A549 (cell line): ENCODE measurements at regions not wholly inside any gene's neighbourhood (a gene's known extent, or its start where the extent isn't known, plus 50 kb on each side); places are given as distances from the start of the nearest gene placed in this dataset.

Experiments
- ATAC-seq, 2 experiments: fragments of 200-7000 bp in 1 of 2; fragments of >200 bp in 1 of 2; cut with Nextera tagmentation in 1 of 2; cut with Tn5 transposase in 1 of 2; 3 replicates each; pipeline versions ENCODE4 v1.8.0 to v1.9.1; 2018 to 2020; ENCODE audit warnings: mild to moderate bottlenecking in 1 of 2, moderate library complexity in 1 of 2
- CTCF ChIA-PET: fragments of 300-600 bp; sonication (Branson Sonifier 250); formaldehyde crosslinking; extraction: SDS; loops from one replicate; lab custom pipeline; 2021; ENCODE audit warnings: antibody characterized with exemption, inconsistent platforms; lab: Yijun Ruan, JAX
- POLR2A ChIA-PET: fragments of 350-600 bp; formaldehyde crosslinking; extraction: SDS; loops from one replicate; lab custom pipeline; 2021; ENCODE audit warnings: antibody characterized with exemption, inconsistent platforms; lab: Yijun Ruan, JAX
- DNase-seq, 2 experiments: peaks; one replicate each; pipeline versions ENCODE4 v3.0.0 to v3.0.0-alpha.2; 2011 to 2016; ENCODE audit warnings: low read depth in 1 of 2, low spot score in 1 of 2
- FAIRE-seq: peaks from 2 replicates; lab custom pipeline; 2011; peaks lifted over from hg19 to GRCh38; lab: Jason Lieb, UNC
- H3K27ac ChIP-seq, 2 experiments: fragments of >200 bp; sonication (Bioruptor Twin); formaldehyde crosslinking; 3 replicates each; pipeline ENCODE4 v1.5.1; 2016 to 2017
- H3K4me1 ChIP-seq: fragments of >200 bp; sonication (Bioruptor Twin); formaldehyde crosslinking; 3 replicates; pipeline ENCODE4 v1.6.1; 2016
- H3K4me2 ChIP-seq: fragments of >200 bp; sonication (Bioruptor Twin); formaldehyde crosslinking; 3 replicates; pipeline ENCODE4 v1.6.1; 2016
- H3K4me3 ChIP-seq: fragments of >200 bp; sonication (Bioruptor Twin); formaldehyde crosslinking; 3 replicates; pipeline ENCODE4 v1.5.1; 2016
- H3K9me3 ChIP-seq: fragments of >200 bp; sonication (Bioruptor Twin); formaldehyde crosslinking; 3 replicates; pipeline ENCODE4 v1.6.1; 2016
- BHLHE40 ChIP-seq: IDR thresholded peaks from 2 replicates; pipeline ENCODE4 v1.6.1; 2012; ENCODE audit warnings: low read depth, low read length, inconsistent platforms
- CBX2 ChIP-seq: fragments of 200-600 bp; sonication (generic); IDR thresholded peaks from 2 replicates; pipeline ENCODE4 v1.6.1; 2016; ENCODE audit warnings: low read depth, mild to moderate bottlenecking, borderline replicate concordance
- CTCF ChIP-seq: fragments of >200 bp; sonication (Bioruptor Twin); formaldehyde crosslinking; IDR thresholded peaks from 3 replicates; pipeline ENCODE4 v1.5.1; 2016
- EHF ChIP-seq: fragments of 250-450 bp; sonication (Bioruptor Pico); IDR thresholded peaks from 2 replicates; pipeline ENCODE4 v1.5.0; 2020; ENCODE audit warnings: mild to moderate bottlenecking
- ESRRA ChIP-seq: fragments of 150-350 bp; IDR thresholded peaks from 2 replicates; pipeline ENCODE4 v1.6.1; 2014; ENCODE audit warnings: mild to moderate bottlenecking, low read length, borderline replicate concordance
- FOXS1 ChIP-seq: fragments of 250-450 bp; sonication (Bioruptor Pico); IDR thresholded peaks from 2 replicates; pipeline ENCODE4 v1.5.0; 2020; ENCODE audit warnings: mild to moderate bottlenecking, moderate library complexity
- HDAC2 ChIP-seq: fragments of 200-600 bp; sonication (generic); IDR thresholded peaks from 2 replicates; pipeline ENCODE4 v1.6.1; 2016
- HEYL ChIP-seq: fragments of 250-450 bp; sonication (Bioruptor Pico); IDR thresholded peaks from 2 replicates; pipeline ENCODE4 v1.8.0; 2021; ENCODE audit warnings: mild to moderate bottlenecking, moderate library complexity
- HOXA7 ChIP-seq: fragments of 250-450 bp; sonication (Bioruptor Pico); IDR thresholded peaks from 2 replicates; pipeline ENCODE4 v1.5.0; 2020; ENCODE audit warnings: mild to moderate bottlenecking, moderate library complexity
- HOXB13 ChIP-seq: fragments of 250-450 bp; sonication (Bioruptor Pico); IDR thresholded peaks from 2 replicates; pipeline ENCODE4 v1.5.0; 2020; ENCODE audit warnings: low read depth, mild to moderate bottlenecking, moderate library complexity
- HOXB5 ChIP-seq: fragments of 250-450 bp; sonication (Bioruptor Pico); IDR thresholded peaks from 2 replicates; pipeline ENCODE4 v1.5.0; 2020; ENCODE audit warnings: mild to moderate bottlenecking, moderate library complexity
- JUNB ChIP-seq: fragments of >200 bp; sonication (Bioruptor Twin); formaldehyde crosslinking; IDR thresholded peaks from 2 replicates; pipeline ENCODE4 v1.6.1; 2016
- KDM5A ChIP-seq: fragments of 200-600 bp; sonication (generic); IDR thresholded peaks from 2 replicates; pipeline ENCODE4 v1.6.1; 2016; ENCODE audit warnings: antibody characterized with exemption, mild to moderate bottlenecking
- MAZ ChIP-seq: fragments of 150-350 bp; IDR thresholded peaks from 2 replicates; pipeline ENCODE4 v1.6.1; 2014; ENCODE audit warnings: antibody characterized with exemption, low read depth, low read length, borderline replicate concordance
- MYC ChIP-seq: IDR thresholded peaks from 2 replicates; pipeline ENCODE4 v1.6.1; 2012; ENCODE audit warnings: mild to moderate bottlenecking, inconsistent platforms, low read length, improper control_type of control experiment, borderline replicate concordance
- NR3C1 ChIP-seq: fragments of >200 bp; sonication (Bioruptor Twin); formaldehyde crosslinking; IDR thresholded peaks from 3 replicates; pipeline ENCODE4 v1.6.1; 2017
- POLR2A ChIP-seq: IDR thresholded peaks from 2 replicates; pipeline ENCODE4 v1.6.1; 2012; ENCODE audit warnings: mild to moderate bottlenecking, low read length
- POLR2AphosphoS2 ChIP-seq: conservative IDR thresholded peaks from 2 replicates; pipeline ENCODE4 v1.6.1; 2012; ENCODE audit warnings: low read length, improper control_type of control experiment, inconsistent platforms
- RARB ChIP-seq: fragments of 250-450 bp; sonication (Bioruptor Pico); IDR thresholded peaks from 2 replicates; pipeline ENCODE4 v1.8.0; 2021; ENCODE audit warnings: mild to moderate bottlenecking, moderate library complexity
- RFX5 ChIP-seq: fragments of 450-650 bp; IDR thresholded peaks from 2 replicates; pipeline ENCODE4 v1.7.1; 2014; ENCODE audit warnings: antibody characterized with exemption, mild to moderate bottlenecking, moderate library complexity
- RNF2 ChIP-seq: fragments of 200-600 bp; sonication (generic); IDR thresholded peaks from 2 replicates; pipeline ENCODE4 v1.6.1; 2016; ENCODE audit warnings: low read depth, mild to moderate bottlenecking, antibody characterized with exemption, moderate library complexity, borderline replicate concordance
- SMC3 ChIP-seq: fragments of >200 bp; sonication (Bioruptor Twin); formaldehyde crosslinking; IDR thresholded peaks from 3 replicates; pipeline ENCODE4 v1.6.1; 2018; ENCODE audit warnings: inconsistent platforms
- SREBF2 ChIP-seq: fragments of 450-650 bp; IDR thresholded peaks from 2 replicates; pipeline ENCODE4 v1.6.1; 2014; ENCODE audit warnings: mild to moderate bottlenecking, moderate library complexity
- TFCP2L1 ChIP-seq: fragments of 250-450 bp; sonication (Bioruptor Pico); IDR thresholded peaks from 2 replicates; pipeline ENCODE4 v1.5.0; 2021; ENCODE audit warnings: mild to moderate bottlenecking
- USF2 ChIP-seq: fragments of 450-650 bp; IDR thresholded peaks from 2 replicates; pipeline ENCODE4 v1.6.1; 2014; ENCODE audit warnings: antibody characterized with exemption
- ZNF302 ChIP-seq: fragments of 250-450 bp; sonication (Bioruptor Pico); IDR thresholded peaks from 2 replicates; pipeline ENCODE4 v1.9.0; 2021; ENCODE audit warnings: inconsistent platforms, mild to moderate bottlenecking, moderate library complexity
- ZSCAN20 ChIP-seq: fragments of 250-450 bp; sonication (Bioruptor Pico); IDR thresholded peaks from 2 replicates; pipeline ENCODE4 v1.8.0; 2022; ENCODE audit warnings: mild to moderate bottlenecking, moderate library complexity
- WGBS: methylation state at CpG from one replicate; pipeline ENCODE4 v1.1.6; 2017; ENCODE audit errors: missing lambda C conversion rate; 5-methylcytosine and 5-hydroxymethylcytosine counted together
- TF ChIP-seq, protein P1 (sequence below): IDR thresholded peaks from 2 replicates; pipeline ENCODE4 v1.6.1; 2012
- TF ChIP-seq, protein P2 (sequence below): IDR thresholded peaks from 2 replicates; pipeline ENCODE4 v1.6.1; 2012

DNA sequence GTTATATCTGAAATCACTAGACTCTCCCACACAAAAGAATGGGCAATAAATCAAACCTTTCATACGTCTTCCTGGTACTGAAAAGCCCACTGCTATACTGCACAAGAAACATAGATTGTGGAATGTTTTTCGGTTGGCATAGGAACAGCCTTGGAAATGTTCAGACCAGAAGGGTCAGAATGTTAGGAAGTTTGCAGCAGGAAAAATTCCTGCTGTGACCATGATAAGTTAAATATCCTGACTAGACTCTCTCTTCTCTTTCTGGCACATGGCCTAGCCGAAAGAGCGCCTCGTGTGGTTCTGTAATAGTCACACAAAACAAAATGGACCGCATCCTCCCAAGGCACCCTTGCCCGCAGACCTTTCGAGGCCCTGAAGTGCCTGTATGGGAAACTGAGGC lies 427.2 kb downstream of the COG6 start:
- DNase-seq = peak in 1 of 2 experiments; percentile 3
- Histone ChIP-seq H3K27ac (no peak overlapping the region), H3K9me3 (no peaks in the 10 kb centered on the region), H3K4me3 (no peak overlapping the region), H3K4me2 (no peak overlapping the region)
- WGBS = 87% methylated on average over 8 of the region's 8 CpGs
- POLR2A ChIA-PET = no interaction called here
- ATAC-seq = no peak
- no peak for FAIRE-seq
- TF ChIP-seq, protein P1, sequence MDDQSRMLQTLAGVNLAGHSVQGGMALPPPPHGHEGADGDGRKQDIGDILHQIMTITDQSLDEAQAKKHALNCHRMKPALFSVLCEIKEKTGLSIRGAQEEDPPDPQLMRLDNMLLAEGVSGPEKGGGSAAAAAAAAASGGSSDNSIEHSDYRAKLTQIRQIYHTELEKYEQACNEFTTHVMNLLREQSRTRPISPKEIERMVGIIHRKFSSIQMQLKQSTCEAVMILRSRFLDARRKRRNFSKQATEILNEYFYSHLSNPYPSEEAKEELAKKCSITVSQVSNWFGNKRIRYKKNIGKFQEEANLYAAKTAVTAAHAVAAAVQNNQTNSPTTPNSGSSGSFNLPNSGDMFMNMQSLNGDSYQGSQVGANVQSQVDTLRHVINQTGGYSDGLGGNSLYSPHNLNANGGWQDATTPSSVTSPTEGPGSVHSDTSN = no peak
- no peak for TF ChIP-seq TFCP2L1 (CRISPR knock-in tag)
- TF ChIP-seq CTCF = no peak
- TF ChIP-seq MAZ = no peak
- TF ChIP-seq USF2 = no peak
- no peak for TF ChIP-seq ESRRA
- TF ChIP-seq EHF (CRISPR knock-in tag) = no peak
- TF ChIP-seq ZSCAN20 = no peak
- no peak for TF ChIP-seq KDM5A
- TF ChIP-seq ZNF302 (CRISPR knock-in tag) = no peak
- no peak for TF ChIP-seq RARB (CRISPR knock-in tag)
- no peak for TF ChIP-seq HOXB13 (CRISPR knock-in tag)
- TF ChIP-seq FOXS1 (CRISPR knock-in tag) = no peak
- no peak for TF ChIP-seq HDAC2
- no peak for TF ChIP-seq POLR2A
- TF ChIP-seq, all 56 proteins: peak for 0
- H3K4me1 ChIP-seq = no peaks in the 10 kb centered on the region
- CTCF ChIA-PET = no interaction called here

DNA sequence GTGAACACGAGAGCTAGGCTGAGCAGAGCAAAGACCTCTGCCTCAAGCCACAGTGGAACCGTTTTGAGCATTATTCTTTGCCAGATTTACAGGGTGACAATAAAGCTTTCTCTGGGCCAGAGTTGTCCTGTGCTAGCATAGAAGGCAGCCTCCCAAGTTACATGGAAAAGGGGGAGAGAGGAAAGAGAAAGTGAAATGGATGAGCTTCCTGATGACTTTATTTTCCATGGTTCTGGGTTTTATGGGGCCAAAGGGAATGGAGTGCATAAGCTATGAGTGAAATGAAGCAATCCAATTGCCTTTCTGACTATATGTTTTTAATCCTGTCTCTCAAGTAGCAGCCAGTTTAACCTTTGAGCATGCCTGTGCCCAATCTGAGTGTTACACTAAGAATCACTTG lies 428.4 kb downstream of the COG6 start:
- FAIRE-seq = no peak
- TF ChIP-seq HOXB5 (CRISPR knock-in tag) = no peak
- TF ChIP-seq NR3C1 = no peak
- TF ChIP-seq JUNB = no peak
- TF ChIP-seq BHLHE40 = no peak
- TF ChIP-seq, protein P1 = no peak
- TF ChIP-seq MYC = no peak
- TF ChIP-seq SMC3 = no peak
- TF ChIP-seq HEYL (CRISPR knock-in tag) = no peak
- no peak for TF ChIP-seq CBX2
- TF ChIP-seq USF2 = no peak
- TF ChIP-seq HOXA7 = no peak
- no peak for TF ChIP-seq EHF (CRISPR knock-in tag)
- no peak for TF ChIP-seq SREBF2
- TF ChIP-seq POLR2AphosphoS2 = no peak
- no peak for TF ChIP-seq RFX5
- no peak for TF ChIP-seq RNF2
- TF ChIP-seq, protein P2, sequence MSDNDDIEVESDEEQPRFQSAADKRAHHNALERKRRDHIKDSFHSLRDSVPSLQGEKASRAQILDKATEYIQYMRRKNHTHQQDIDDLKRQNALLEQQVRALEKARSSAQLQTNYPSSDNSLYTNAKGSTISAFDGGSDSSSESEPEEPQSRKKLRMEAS = no peak
- H3K4me3 ChIP-seq = no peak overlapping the region
- DNase-seq = no peak
- CTCF ChIA-PET = no interaction called here
- ATAC-seq = no peak
- no peaks in the 10 kb centered on the region for H3K9me3 ChIP-seq
- 62% methylated on average over 2 of the region's 2 CpGs for WGBS
- POLR2A ChIA-PET = no interaction called here
- H3K4me2 ChIP-seq = no peak overlapping the region
- no peak overlapping the region for H3K27ac ChIP-seq
- H3K4me1 ChIP-seq = no peaks in the 10 kb centered on the region
